Gastrocnemius medialis (tissue), 4 donors: ENCODE measurements at regions not wholly inside any gene's neighbourhood (a gene's known extent, or its start where the extent isn't known, plus 50 kb on each side); places are given as distances from the start of the nearest gene placed in this dataset.

Experiments used
- ATAC-seq, 2 donors: fragments of 150-250 bp; one replicate each; pipeline ENCODE4 v1.9.1; 2016
- DNase-seq, 2 donors: peaks; one replicate each; pipeline ENCODE4 v3.0.0-alpha.2; 2019
- H3K27ac ChIP-seq, 4 donors: fragments of 200-600 bp; sonication (generic); 1 replicate in 1 of 4; 2 replicates in 3 of 4; pipeline ENCODE4 v1.5.1; 2016 to 2018; ENCODE audit warnings: mild to moderate bottlenecking in 2 of 4, moderate library complexity in 1 of 4
- H3K27me3 ChIP-seq, 3 donors: fragments of 200-600 bp; sonication (generic) in 2 of 3; 1 replicate in 1 of 3; 2 replicates in 2 of 3; pipeline versions ENCODE4 v1.5.1 to v1.6.0; 2016 to 2019; ENCODE audit warnings: mild to moderate bottlenecking in 1 of 3, moderate library complexity in 1 of 3
- H3K36me3 ChIP-seq, 2 donors: fragments of 200-600 bp; sonication (generic) in 1 of 2; one replicate each; pipeline ENCODE4 v1.5.1; 2017 to 2018
- H3K4me1 ChIP-seq, 2 donors: fragments of 200-600 bp; sonication (generic) in 1 of 2; one replicate each; pipeline ENCODE4 v1.5.1; 2016 to 2017; ENCODE audit warnings: mild to moderate bottlenecking in 2 of 2
- H3K4me3 ChIP-seq, 4 donors: fragments of 200-600 bp; sonication (generic) in 3 of 4; 1 replicate in 1 of 4; 2 replicates in 3 of 4; pipeline ENCODE4 v1.5.1; 2016 to 2019; ENCODE audit warnings: mild to moderate bottlenecking in 2 of 4
- H3K9me3 ChIP-seq, 3 donors: fragments of 200-600 bp; sonication (generic) in 2 of 3; 1 replicate in 1 of 3; 2 replicates in 2 of 3; pipeline ENCODE4 v1.5.1; 2016 to 2019
- POLR2A ChIP-seq, 2 donors: fragments of 450-650 bp; IDR thresholded peaks; one replicate each; pipeline ENCODE4 v1.6.1; 2017; ENCODE audit warnings: antibody characterized with exemption in 2 of 2, mild to moderate bottlenecking in 2 of 2, moderate library complexity in 2 of 2
- in situ Hi-C, 4 donors: fragments of 200-750 bp; cut with MboI; loops; one replicate each; pipeline versions ENCODE4 v1.15.0 to v1.8.0; 2017; ENCODE audit warnings: low sequenced_read_pairs in 4 of 4
- intact Hi-C: fragments of 100-400 bp; cut with DNase I; formaldehyde crosslinking; loops from one replicate; pipeline ENCODE4 v1.15.1; 2023; ENCODE audit warnings: low total_unique reads
- TF ChIP-seq, protein P1 (sequence below), 5 experiments: fragments of 450-650 bp in 3 of 5; fragments of 200-600 bp in 2 of 5; sonication (generic) in 2 of 5; IDR thresholded peaks in 4 of 5; conservative IDR thresholded peaks in 1 of 5; 1 replicate in 4 of 5; 2 replicates in 1 of 5; pipeline ENCODE4 v1.5.1; 2016 to 2019; ENCODE audit warnings: antibody characterized with exemption in 5 of 5, mild to moderate bottlenecking in 3 of 5, moderate library complexity in 3 of 5

DNA sequence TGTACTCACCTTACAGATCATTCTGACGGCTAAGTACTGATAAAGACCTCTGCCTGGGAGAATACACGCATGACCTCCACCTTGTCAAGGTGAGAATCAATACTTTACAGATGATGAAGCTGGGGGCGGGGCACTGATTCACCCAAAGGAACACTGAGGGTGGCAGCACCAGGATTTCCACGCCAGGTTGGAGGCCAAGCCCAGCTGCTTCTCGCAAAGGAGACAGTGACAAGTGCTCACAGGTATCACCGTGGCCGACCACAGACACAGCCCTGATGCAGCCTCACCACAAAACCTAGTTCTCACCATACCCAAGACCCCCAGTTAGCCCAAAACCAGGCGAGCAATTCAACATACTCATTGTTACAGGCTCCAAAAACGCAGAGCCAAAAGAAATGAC is 434.2 kb downstream of the SOX9 start:
- intact Hi-C loops (no loop called here), in situ Hi-C loops (loop anchor here in 1 of 4 donors (25.0 kb wide), 2 partner anchors 107 to 607 kb away; partner anchors contain the start of gene SSTR2)
- TF ChIP-seq POLR2A (IDR thresholded peaks at IDR 0.05): no peak
- TF ChIP-seq, protein P1, sequence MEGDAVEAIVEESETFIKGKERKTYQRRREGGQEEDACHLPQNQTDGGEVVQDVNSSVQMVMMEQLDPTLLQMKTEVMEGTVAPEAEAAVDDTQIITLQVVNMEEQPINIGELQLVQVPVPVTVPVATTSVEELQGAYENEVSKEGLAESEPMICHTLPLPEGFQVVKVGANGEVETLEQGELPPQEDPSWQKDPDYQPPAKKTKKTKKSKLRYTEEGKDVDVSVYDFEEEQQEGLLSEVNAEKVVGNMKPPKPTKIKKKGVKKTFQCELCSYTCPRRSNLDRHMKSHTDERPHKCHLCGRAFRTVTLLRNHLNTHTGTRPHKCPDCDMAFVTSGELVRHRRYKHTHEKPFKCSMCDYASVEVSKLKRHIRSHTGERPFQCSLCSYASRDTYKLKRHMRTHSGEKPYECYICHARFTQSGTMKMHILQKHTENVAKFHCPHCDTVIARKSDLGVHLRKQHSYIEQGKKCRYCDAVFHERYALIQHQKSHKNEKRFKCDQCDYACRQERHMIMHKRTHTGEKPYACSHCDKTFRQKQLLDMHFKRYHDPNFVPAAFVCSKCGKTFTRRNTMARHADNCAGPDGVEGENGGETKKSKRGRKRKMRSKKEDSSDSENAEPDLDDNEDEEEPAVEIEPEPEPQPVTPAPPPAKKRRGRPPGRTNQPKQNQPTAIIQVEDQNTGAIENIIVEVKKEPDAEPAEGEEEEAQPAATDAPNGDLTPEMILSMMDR (IDR thresholded peaks at IDR 0.05 in 4 of 5, conservative IDR thresholded peaks at IDR 0.05 in 1 of 5): no peak
- H3K4me1 ChIP-seq: no peaks in the 10 kb centered on the region
- no peaks in the 10 kb centered on the region for H3K9me3 ChIP-seq
- ATAC-seq (no peak), DNase-seq (no peak)
- no peak overlapping the region for H3K27ac ChIP-seq
- H3K27me3 ChIP-seq: no peaks in the 10 kb centered on the region
- no peaks in the 10 kb centered on the region for H3K36me3 ChIP-seq
- no peak overlapping the region for H3K4me3 ChIP-seq

DNA sequence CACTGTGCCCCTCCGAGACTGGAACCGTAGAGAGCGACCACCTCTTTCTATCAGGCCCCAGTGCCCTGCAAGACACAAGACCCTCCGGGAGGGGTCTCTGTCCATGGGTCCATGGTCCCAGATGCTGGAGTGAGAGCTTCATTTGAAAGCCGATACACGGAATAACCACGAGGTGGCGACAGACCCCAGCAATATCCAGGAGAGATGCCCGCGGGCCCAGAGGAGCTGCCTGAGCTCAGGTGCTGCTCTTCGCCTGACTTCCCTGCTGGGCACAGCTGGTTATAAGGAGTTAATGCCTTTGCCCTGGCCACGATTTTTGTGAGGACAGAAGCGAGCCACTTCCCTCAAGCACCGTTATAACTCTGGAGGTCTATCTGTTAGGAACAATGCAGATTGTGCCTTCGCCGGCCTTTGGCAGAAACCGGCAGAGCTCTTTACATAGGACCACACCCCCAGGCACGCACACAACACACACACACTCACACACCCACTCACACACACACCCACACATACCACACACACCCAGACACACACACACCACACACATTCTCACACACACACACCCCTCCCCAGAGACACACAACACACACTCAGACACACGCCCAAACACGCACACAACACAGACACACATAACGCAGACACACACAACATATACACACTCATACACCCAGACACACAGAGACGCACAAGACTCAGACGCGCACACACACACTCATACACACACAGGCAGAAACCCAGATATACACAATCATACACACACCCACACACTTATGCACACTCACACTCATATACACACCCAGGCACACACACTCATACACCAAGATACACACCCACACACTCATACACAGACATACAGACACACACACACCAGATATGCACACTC is 436.4 kb downstream of the SOX9 start:
- no peaks in the 10 kb centered on the region for H3K9me3 ChIP-seq
- in situ Hi-C loops: loop anchor here in 1 of 4 donors (25.0 kb wide), 2 partner anchors 105 to 605 kb away; partner anchors contain the start of gene SSTR2
- H3K27me3 ChIP-seq: no peaks in the 10 kb centered on the region
- peak in 1 of 2 donors; percentile 14 for DNase-seq
- TF ChIP-seq POLR2A (IDR thresholded peaks at IDR 0.05): no peak
- TF ChIP-seq, protein P1 (IDR thresholded peaks at IDR 0.05 in 4 of 5, conservative IDR thresholded peaks at IDR 0.05 in 1 of 5): peak in 4 of 5 experiments; percentile 33 to 62 (median 50)
- no peaks in the 10 kb centered on the region for H3K4me1 ChIP-seq
- no peaks in the 10 kb centered on the region for H3K36me3 ChIP-seq
- H3K27ac ChIP-seq: no peak overlapping the region
- H3K4me3 ChIP-seq: no peak overlapping the region
- intact Hi-C loops: no loop called here
- no peak for ATAC-seq

DNA sequence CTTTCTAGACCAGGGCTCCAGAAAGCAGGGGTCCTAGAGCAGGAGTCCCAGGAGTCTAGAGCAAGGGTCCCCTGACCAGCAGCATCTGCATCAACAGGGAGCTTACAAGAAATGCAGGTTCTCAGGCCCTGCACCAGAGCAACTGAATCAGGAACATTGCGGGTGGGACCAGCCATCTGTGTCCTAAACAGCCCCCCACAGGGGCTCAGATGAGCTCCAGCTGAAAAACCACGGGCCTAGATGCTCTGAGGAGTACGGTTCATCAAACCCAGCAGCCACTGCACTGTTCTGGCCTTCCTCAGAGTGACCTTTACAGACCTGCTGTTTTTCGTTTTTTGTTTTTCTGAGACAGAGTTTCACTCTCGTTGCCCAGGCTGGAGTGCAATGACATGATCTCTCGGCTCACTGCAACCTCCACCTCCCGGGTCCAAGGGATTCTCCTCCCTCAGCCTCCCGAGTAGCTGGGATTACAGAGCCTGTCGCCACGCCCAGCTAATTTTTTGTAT is 438.2 kb downstream of the SOX9 start:
- Histone ChIP-seq H3K4me1 (no peaks in the 10 kb centered on the region), H3K27me3 (no peaks in the 10 kb centered on the region), H3K36me3 (no peaks in the 10 kb centered on the region), H3K4me3 (no peak overlapping the region), H3K27ac (no peak overlapping the region), H3K9me3 (no peaks in the 10 kb centered on the region)
- no peak for TF ChIP-seq POLR2A (IDR thresholded peaks at IDR 0.05)
- TF ChIP-seq, protein P1 (IDR thresholded peaks at IDR 0.05 in 4 of 5, conservative IDR thresholded peaks at IDR 0.05 in 1 of 5): no peak
- in situ Hi-C loops (loop anchor here in 1 of 4 donors (25.0 kb wide), 2 partner anchors 103 to 603 kb away; partner anchors contain the start of gene SSTR2), intact Hi-C loops (no loop called here)
- ATAC-seq (no peak), DNase-seq (no peak)

DNA sequence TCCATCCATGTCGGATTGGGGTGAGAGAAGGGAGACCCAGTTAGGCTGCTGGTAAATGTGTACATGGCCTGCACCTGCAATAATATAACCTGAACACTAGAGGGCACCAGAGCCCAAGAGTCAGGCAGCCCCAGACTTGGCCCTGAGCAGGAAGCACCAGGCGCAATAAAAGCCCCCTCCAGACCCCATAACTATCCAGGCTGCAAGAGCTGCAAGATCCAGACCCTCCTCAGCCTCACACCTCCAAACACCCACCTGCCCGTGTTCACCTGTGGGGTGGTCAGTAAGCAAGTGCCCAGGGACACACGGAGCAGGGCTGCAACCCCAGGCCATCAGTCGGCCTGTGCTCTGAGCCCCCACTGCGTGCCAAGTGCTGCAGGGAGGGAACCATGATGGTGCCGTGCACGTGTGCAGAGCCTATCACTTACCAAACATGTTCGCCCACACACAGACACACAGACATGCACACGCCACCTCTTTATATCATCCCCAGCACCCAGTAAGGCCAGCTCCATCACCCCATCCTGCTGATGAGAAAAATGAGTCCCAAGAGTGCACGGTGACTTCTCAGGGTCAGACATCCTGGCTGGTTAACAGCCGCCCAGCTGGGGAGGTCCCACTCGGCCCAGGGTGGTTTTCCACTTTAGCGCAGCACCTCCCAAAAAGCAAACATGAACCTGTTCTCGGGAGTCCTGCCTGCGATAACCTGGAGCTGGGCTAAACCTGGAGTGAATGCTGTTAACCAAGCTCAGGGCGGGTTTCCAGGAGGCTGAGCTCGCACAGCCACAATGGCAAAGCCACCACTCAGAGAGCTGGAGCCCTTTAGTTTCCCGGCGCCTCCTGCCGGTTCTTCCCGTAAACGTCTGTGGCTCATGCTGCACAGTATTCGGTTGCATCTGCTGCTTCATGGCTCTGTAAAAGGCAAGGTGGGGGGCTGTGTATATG is 439.8 kb downstream of the SOX9 start:
- in situ Hi-C loops (loop anchor here in 1 of 4 donors (25.0 kb wide), 2 partner anchors 102 to 602 kb away; partner anchors contain the start of gene SSTR2), intact Hi-C loops (no loop called here)
- no peaks in the 10 kb centered on the region for H3K4me1 ChIP-seq
- H3K9me3 ChIP-seq: no peaks in the 10 kb centered on the region
- no peaks in the 10 kb centered on the region for H3K27me3 ChIP-seq
- H3K27ac ChIP-seq: no peak overlapping the region
- ATAC-seq (no peak), DNase-seq (no peak)
- H3K36me3 ChIP-seq: no peaks in the 10 kb centered on the region
- no peak for TF ChIP-seq POLR2A (IDR thresholded peaks at IDR 0.05)
- TF ChIP-seq, protein P1 (IDR thresholded peaks at IDR 0.05 in 4 of 5, conservative IDR thresholded peaks at IDR 0.05 in 1 of 5): peak; percentile 30 to 64 (median 45)
- no peak overlapping the region for H3K4me3 ChIP-seq
